ELF-1 (cell line): ENCODE measurements at regions not wholly inside any gene's neighbourhood (a gene's known extent, or its start where the extent isn't known, plus 50 kb on each side); places are given as distances from the start of the nearest gene placed in this dataset.

ENCODE experiments used
- DNase-seq: peaks from one replicate; pipeline ENCODE4 v3.0.0-alpha.2; 2016; ENCODE audit warnings: low read depth, low spot score

GRCh38 chr5:161235569-161235968, 311.0 kb downstream of the GABRB2 start:
- no peak for DNase-seq

- no peak for DNase-seq
These were observed 313.0 kb downstream of the GABRB2 start for GRCh38 chr5:161233553-161233952.

GRCh38 chr5:161230221-161230620, 316.3 kb downstream of the GABRB2 start:
- no peak for DNase-seq

- DNase-seq, result no peak
These were observed 326.7 kb downstream of the GABRB2 start for GRCh38 chr5:161219816-161220215.

DNA sequence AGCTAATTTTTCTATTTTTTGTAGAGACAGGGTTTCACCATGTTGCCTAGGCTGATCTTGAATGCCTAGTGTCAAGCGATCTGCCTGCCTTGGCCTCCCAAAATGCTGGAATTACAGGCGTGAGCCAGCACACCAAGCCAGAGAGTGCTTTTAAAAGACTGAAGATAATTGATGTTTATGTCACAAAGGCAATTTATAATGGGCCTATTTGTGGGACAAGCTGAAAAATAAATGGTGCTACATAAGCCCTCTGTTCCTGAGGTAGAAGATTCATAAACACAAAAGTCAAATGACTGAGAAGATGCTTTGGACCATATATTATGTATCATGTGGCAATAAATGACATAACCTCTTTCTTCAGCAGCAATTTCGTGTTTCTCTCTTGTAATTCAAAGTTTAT, 329.6 kb downstream of the GABRB2 start:
- DNase-seq, result no peak

- no peak for DNase-seq
These were observed 334.3 kb downstream of the GABRB2 start for GRCh38 chr5:161212123-161212712.

GRCh38 chr5:161201558-161201957, 345.0 kb downstream of the GABRB2 start:
- no peak for DNase-seq

GRCh38 chr5:161190778-161191177, 338.8 kb upstream of the ATP10B start:
- no peak for DNase-seq

GRCh38 chr5:161190086-161190485, 338.1 kb upstream of the ATP10B start:
- DNase-seq, result no peak

DNA sequence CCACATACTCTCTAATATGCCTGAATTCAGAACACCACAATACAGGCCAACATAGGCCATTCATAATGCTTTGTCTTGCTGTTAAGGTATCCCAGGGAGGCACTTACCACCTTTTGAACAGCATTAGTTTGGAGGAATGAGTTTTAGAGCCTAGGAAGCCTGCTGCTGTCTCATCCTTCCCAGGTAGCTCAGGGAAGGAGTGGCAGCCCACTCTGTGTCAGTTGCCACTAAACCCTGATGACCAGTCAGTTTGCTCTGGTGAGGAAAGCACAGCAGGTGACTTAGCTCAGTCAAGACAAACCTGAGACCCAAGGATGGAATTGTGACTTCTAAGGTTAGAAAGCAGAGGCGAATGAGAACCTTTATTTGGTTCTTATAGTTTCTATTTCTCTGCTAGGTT, 337.4 kb upstream of the ATP10B start:
- DNase-seq, result no peak

- no peak for DNase-seq
These were observed 331.5 kb upstream of the ATP10B start for GRCh38 chr5:161183559-161183958.

- DNase-seq, result no peak
These were observed 324.2 kb upstream of the ATP10B start for GRCh38 chr5:161176221-161176620.

- DNase-seq, result no peak
These were observed 317.8 kb upstream of the ATP10B start for GRCh38 chr5:161169776-161170175.

DNA sequence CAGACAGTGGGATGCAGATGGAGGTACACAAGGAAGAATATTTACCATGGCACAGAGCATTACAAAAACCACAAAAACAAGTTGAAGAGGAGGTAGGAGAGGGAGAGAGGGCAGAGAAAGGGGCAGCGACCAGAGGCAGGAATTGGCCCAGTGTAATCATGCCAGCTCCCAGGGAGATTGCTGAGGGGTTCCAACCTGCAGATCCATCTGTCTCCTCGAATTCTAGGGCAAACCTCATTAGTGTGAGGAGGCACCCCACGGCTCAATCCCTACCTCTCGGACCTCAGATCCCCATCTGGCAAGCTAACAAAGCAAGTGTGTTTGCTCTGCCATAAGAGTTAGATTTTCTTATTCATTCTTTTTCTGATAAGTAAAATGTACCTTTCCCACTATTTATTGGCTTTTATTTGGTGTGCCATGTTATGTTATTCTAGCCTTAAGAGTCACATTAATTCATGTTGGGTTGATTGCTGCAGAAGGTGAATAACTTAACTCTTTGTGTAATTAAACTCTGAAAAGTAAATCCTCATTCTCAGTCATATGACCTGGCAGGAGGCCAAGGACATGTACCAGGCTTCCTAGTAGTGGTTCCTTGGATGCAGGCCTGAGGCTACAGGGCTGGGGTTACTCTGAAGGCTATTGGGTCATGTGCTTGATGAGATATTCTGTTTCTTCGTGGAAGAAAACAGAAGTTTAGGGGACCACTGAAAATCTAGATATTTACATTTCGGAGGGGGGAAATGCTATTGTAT, 315.2 kb upstream of the ATP10B start:
- no peak for DNase-seq

- DNase-seq, result no peak
These were observed 314.1 kb upstream of the ATP10B start for GRCh38 chr5:161165998-161166660.

DNA sequence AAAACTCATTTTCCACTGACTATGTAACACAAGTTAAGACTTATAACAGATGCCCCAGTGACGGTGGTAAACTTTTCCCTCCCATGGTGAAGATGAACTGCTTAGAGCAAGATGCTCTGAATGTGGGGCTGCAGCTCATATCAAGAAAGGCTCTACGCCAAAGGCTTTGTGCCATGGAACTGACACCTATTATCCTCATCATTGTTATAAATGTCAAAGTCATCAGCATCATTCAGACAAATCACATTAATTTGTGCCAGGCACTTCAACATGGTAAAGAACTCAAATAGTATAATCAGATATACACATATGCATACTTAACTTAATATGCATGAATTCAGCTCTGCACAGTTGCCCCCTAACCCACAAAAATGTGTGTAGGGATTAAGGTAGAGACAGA, 305.9 kb upstream of the ATP10B start:
- DNase-seq, result no peak

DNA sequence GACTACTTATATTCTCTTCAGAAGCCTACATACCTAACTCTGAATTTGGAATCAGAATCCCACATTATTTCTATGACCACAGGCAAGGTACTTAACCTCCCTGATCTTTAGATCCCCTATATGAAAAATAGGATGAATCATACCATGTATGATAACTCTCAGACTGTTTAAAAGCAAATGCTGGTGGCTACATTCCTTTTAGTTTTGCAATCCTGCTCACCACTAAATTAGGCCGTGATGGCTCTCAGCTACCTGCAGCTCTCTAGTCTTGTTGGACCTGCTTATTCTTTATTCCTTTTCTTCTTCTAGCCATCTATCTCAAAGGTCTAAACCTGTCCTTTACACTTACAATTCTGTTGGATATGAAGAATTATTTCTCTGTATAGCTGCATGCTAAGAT, 303.4 kb upstream of the ATP10B start:
- no peak for DNase-seq

DNA sequence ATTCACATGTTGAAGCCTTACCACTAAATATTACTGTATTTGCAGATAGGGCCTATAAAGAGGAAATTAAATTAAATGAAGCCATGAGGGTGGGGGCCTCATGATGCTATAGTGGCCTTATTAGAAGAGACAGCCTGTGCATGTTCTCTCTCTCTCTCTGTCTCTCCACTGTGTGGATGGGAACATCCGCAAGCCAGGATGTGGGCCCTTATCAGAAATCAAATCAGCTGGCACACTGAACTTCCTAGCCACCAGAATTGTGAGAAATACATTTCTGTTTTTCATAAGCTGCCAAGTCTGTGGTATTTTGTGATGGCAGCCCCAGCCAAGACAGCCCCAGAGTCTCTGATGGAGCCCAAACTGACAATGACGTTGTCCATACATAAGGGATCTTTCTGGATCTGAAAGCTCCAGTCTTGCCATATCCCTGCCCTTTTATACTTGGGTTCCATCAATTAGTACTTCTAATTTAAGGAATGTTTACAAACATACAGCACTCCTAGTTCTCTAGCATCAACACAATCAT, 300.5 kb upstream of the ATP10B start:
- no peak for DNase-seq

GRCh38 chr5:161150441-161150988, 298.5 kb upstream of the ATP10B start:
- DNase-seq, result no peak

- DNase-seq, result no peak
These were observed 297.1 kb upstream of the ATP10B start for GRCh38 chr5:161149078-161149477.

- DNase-seq, result no peak
These were observed 286.9 kb upstream of the ATP10B start for GRCh38 chr5:161138751-161139455.

GRCh38 chr5:161134956-161135355, 282.9 kb upstream of the ATP10B start:
- DNase-seq, result no peak
